Esophagus muscularis mucosa (tissue), 3 donors: ENCODE measurements at regions not wholly inside any gene's neighbourhood (a gene's known extent, or its start where the extent isn't known, plus 50 kb on each side); places are given as distances from the start of the nearest gene placed in this dataset.

ENCODE experiments used
- POLR2A ChIP-seq: fragments of 450-650 bp; IDR thresholded peaks from one replicate; pipeline ENCODE4 v1.6.1; 2017; ENCODE audit warnings: antibody characterized with exemption, moderate library complexity, mild to moderate bottlenecking, low read depth
- POLR2AphosphoS5 ChIP-seq, 2 donors: sonication (generic); formaldehyde crosslinking; IDR thresholded peaks; one replicate each; pipeline ENCODE4 v1.6.1; 2017; ENCODE audit warnings: antibody characterized with exemption in 2 of 2
- TF ChIP-seq, protein P1 (sequence below), 3 experiments: fragments of 200-600 bp in 2 of 3; fragments of 450-650 bp in 1 of 3; sonication (generic) in 2 of 3; IDR thresholded peaks; one replicate each; pipeline ENCODE4 v1.5.1; 2017 to 2019; ENCODE audit warnings: antibody characterized with exemption in 3 of 3, mild to moderate bottlenecking in 2 of 3, moderate library complexity in 1 of 3

DNA sequence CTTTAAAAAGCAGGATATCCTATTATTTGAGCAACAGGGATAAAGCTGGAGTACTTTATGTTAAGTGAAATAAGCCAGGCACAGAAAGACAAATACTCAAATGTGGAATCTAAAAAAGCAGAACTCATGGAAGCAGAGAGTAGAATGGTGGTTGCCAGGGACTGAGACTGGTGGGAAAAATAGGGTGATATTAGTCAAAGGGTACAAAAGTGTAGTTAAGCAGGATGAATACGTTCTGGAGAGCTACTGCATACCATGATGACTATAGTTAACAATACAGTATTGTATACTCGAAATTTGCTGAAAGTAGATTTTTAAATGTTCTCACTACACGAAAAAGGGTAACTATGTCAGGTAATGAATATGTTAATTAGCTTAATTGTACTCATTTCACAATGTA, 125.5 kb upstream of the VSTM2A start:
- TF ChIP-seq, protein P1, sequence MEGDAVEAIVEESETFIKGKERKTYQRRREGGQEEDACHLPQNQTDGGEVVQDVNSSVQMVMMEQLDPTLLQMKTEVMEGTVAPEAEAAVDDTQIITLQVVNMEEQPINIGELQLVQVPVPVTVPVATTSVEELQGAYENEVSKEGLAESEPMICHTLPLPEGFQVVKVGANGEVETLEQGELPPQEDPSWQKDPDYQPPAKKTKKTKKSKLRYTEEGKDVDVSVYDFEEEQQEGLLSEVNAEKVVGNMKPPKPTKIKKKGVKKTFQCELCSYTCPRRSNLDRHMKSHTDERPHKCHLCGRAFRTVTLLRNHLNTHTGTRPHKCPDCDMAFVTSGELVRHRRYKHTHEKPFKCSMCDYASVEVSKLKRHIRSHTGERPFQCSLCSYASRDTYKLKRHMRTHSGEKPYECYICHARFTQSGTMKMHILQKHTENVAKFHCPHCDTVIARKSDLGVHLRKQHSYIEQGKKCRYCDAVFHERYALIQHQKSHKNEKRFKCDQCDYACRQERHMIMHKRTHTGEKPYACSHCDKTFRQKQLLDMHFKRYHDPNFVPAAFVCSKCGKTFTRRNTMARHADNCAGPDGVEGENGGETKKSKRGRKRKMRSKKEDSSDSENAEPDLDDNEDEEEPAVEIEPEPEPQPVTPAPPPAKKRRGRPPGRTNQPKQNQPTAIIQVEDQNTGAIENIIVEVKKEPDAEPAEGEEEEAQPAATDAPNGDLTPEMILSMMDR (IDR thresholded peaks at IDR 0.05) = no peak
- TF ChIP-seq POLR2AphosphoS5 (IDR thresholded peaks at IDR 0.05) = no peak
- TF ChIP-seq POLR2A = no peak
